ENCODE measurements at regions not wholly inside any gene's neighbourhood (a gene's known extent, or its start where the extent isn't known, plus 50 kb on each side); places are given as distances from the start of the nearest gene placed in this dataset.

DNA sequence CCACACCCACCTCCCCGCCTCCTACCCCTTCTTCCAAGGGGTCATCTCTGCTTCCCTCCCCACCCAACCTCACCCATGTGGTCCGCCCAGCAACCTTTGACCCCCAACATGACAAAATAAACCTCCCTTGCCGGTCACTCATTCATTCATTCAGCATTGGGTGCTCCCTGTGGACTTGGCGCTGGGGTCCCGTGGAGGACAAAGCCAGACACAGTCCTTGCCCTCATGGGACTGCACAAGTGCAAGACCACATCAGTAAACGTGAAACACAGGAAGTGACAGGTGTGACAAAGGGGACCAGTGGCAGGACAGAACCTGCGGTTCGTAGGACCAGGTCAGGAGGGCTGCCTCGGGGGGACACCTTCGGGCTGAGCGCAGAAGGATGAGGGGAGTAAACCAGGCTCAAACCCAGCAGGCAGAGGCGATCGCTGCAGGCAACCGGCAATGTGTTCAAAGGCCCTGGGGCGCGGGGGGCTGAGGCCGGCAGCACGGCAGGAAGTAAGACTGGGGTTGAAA, 185.4 kb downstream of the SEC14L1 start (continued):
- TF ChIP-seq, protein P1, sequence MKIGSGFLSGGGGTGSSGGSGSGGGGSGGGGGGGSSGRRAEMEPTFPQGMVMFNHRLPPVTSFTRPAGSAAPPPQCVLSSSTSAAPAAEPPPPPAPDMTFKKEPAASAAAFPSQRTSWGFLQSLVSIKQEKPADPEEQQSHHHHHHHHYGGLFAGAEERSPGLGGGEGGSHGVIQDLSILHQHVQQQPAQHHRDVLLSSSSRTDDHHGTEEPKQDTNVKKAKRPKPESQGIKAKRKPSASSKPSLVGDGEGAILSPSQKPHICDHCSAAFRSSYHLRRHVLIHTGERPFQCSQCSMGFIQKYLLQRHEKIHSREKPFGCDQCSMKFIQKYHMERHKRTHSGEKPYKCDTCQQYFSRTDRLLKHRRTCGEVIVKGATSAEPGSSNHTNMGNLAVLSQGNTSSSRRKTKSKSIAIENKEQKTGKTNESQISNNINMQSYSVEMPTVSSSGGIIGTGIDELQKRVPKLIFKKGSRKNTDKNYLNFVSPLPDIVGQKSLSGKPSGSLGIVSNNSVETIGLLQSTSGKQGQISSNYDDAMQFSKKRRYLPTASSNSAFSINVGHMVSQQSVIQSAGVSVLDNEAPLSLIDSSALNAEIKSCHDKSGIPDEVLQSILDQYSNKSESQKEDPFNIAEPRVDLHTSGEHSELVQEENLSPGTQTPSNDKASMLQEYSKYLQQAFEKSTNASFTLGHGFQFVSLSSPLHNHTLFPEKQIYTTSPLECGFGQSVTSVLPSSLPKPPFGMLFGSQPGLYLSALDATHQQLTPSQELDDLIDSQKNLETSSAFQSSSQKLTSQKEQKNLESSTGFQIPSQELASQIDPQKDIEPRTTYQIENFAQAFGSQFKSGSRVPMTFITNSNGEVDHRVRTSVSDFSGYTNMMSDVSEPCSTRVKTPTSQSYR (CRISPR knock-in tag; IDR thresholded peaks at IDR 0.05) = no peak
- TF ChIP-seq, protein P2, sequence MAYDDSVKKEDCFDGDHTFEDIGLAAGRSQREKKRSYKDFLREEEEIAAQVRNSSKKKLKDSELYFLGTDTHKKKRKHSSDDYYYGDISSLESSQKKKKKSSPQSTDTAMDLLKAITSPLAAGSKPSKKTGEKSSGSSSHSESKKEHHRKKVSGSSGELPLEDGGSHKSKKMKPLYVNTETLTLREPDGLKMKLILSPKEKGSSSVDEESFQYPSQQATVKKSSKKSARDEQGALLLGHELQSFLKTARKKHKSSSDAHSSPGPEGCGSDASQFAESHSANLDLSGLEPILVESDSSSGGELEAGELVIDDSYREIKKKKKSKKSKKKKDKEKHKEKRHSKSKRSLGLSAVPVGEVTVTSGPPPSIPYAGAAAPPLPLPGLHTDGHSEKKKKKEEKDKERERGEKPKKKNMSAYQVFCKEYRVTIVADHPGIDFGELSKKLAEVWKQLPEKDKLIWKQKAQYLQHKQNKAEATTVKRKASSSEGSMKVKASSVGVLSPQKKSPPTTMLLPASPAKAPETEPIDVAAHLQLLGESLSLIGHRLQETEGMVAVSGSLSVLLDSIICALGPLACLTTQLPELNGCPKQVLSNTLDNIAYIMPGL (CRISPR knock-in tag; IDR thresholded peaks at IDR 0.05) = no peak

DNA sequence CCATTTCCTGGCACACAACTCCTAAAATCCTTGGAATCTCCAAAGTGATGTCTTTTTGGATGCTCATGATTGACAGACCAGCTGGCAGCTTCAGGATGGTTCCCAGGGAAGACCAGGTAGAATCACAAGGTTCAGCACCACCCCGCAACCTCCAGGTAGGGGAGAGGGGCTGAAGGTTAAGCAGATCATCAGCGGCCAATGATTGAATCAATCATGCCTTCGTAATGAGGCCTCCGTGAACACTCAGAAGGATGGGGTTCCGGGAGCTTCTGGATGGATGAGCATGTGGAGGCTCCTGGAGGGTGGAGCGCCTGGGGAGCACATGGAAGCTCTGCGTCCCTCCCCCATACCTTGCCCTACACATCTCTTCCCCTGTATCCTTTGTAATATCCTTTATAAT, 185.9 kb downstream of the SEC14L1 start:
- no peak for ATAC-seq
- H3K27ac Mint-ChIP-seq = no peak overlapping the region
- ChIA-PET POLR2A (no interaction called here), CTCF (interaction anchor here (0.6 to 1.5 kb wide), 2 partner anchors 174 to 238 kb away, joined by 3 to 5 read pairs; no protein-coding TSS in a partner anchor)
- H3K9me3 Mint-ChIP-seq = no peaks in the 10 kb centered on the region
- H3K27me3 Mint-ChIP-seq (ENCODE audit: low read depth) = no peaks in the 10 kb centered on the region
- no peak overlapping the region for H3K4me3 Mint-ChIP-seq
- TF ChIP-seq, protein P3, sequence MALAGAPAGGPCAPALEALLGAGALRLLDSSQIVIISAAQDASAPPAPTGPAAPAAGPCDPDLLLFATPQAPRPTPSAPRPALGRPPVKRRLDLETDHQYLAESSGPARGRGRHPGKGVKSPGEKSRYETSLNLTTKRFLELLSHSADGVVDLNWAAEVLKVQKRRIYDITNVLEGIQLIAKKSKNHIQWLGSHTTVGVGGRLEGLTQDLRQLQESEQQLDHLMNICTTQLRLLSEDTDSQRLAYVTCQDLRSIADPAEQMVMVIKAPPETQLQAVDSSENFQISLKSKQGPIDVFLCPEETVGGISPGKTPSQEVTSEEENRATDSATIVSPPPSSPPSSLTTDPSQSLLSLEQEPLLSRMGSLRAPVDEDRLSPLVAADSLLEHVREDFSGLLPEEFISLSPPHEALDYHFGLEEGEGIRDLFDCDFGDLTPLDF (CRISPR knock-in tag; IDR thresholded peaks at IDR 0.05) = no peak
- no peak for TF ChIP-seq NR1H2 (CRISPR knock-in tag; IDR thresholded peaks at IDR 0.05)
- TF ChIP-seq HMGA2 (CRISPR knock-in tag; IDR thresholded peaks at IDR 0.05) = no peak
- TF ChIP-seq RORB (CRISPR knock-in tag; IDR thresholded peaks at IDR 0.05) = no peak
- TF ChIP-seq, protein P4, sequence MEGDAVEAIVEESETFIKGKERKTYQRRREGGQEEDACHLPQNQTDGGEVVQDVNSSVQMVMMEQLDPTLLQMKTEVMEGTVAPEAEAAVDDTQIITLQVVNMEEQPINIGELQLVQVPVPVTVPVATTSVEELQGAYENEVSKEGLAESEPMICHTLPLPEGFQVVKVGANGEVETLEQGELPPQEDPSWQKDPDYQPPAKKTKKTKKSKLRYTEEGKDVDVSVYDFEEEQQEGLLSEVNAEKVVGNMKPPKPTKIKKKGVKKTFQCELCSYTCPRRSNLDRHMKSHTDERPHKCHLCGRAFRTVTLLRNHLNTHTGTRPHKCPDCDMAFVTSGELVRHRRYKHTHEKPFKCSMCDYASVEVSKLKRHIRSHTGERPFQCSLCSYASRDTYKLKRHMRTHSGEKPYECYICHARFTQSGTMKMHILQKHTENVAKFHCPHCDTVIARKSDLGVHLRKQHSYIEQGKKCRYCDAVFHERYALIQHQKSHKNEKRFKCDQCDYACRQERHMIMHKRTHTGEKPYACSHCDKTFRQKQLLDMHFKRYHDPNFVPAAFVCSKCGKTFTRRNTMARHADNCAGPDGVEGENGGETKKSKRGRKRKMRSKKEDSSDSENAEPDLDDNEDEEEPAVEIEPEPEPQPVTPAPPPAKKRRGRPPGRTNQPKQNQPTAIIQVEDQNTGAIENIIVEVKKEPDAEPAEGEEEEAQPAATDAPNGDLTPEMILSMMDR (IDR thresholded peaks at IDR 0.05) = no peak
- TF ChIP-seq ETV6 (CRISPR knock-in tag; IDR thresholded peaks at IDR 0.05) = no peak
- no peak for TF ChIP-seq FOXP1 (CRISPR knock-in tag; IDR thresholded peaks at IDR 0.05; ENCODE audit: borderline replicate concordance)
- TF ChIP-seq EMX1 (CRISPR knock-in tag; IDR thresholded peaks at IDR 0.05) = no peak
- TF ChIP-seq, protein P5, sequence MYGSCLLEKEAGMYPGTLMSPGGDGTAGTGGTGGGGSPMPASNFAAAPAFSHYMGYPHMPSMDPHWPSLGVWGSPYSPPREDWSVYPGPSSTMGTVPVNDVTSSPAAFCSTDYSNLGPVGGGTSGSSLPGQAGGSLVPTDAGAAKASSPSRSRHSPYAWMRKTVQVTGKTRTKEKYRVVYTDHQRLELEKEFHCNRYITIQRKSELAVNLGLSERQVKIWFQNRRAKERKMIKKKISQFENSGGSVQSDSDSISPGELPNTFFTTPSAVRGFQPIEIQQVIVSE (CRISPR knock-in tag; IDR thresholded peaks at IDR 0.05; ENCODE audit: borderline replicate concordance) = no peak
- H3K4me1 Mint-ChIP-seq = peaks cover 35% of the 10 kb centered on the region
- no peaks in the 10 kb centered on the region; the same call in 1 of the 2 replicates for H3K36me3 Mint-ChIP-seq
- DNase-seq (ENCODE audit: low spot score) = peak; percentile 2

DNA sequence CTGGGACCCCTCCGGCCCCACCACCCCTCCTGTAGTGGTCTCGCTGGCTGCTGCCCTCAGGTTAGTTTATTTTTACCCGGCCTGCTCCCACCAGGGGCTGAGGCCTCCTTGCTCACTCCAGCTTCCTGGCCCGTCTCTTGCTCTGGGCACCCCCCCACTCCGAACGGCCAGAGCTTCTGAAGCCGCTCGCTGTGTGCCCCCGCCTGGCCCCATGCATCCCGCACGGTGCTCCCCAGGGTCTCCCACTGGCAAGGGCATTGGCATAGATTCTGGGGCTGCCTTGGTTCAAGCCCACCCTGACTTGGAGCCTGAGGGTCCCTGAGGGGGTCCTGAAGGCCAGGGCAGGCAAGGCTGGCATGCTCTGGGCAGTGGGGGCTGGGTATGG, 186.4 kb downstream of the SEC14L1 start:
- ATAC-seq = no peak
- CTCF ChIA-PET = interaction anchor here (1.5 kb wide), 1 partner anchor 174 kb away, joined by 5 read pairs; no protein-coding TSS in a partner anchor
- Mint-ChIP-seq H3K9me3 (no peaks in the 10 kb centered on the region), H3K4me1 (peaks cover 39% of the 10 kb centered on the region), H3K4me3 (no peak overlapping the region), H3K27me3 (ENCODE audit: low read depth) (no peaks in the 10 kb centered on the region), H3K27ac (no peak overlapping the region), H3K36me3 (no peaks in the 10 kb centered on the region; the same call in 1 of the 2 replicates)
- POLR2A ChIA-PET = no interaction called here
- peak; percentile 9 for DNase-seq (ENCODE audit: low spot score)
- TF ChIP-seq, protein P2 (CRISPR knock-in tag; IDR thresholded peaks at IDR 0.05) = no peak
- TF ChIP-seq, protein P6, sequence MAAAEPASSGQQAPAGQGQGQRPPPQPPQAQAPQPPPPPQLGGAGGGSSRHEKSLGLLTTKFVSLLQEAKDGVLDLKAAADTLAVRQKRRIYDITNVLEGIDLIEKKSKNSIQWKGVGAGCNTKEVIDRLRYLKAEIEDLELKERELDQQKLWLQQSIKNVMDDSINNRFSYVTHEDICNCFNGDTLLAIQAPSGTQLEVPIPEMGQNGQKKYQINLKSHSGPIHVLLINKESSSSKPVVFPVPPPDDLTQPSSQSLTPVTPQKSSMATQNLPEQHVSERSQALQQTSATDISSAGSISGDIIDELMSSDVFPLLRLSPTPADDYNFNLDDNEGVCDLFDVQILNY (CRISPR knock-in tag; IDR thresholded peaks at IDR 0.05) = no peak
- TF ChIP-seq MXD4 (CRISPR knock-in tag; IDR thresholded peaks at IDR 0.05; ENCODE audit: borderline replicate concordance) (no peak), CREM (CRISPR knock-in tag; IDR thresholded peaks at IDR 0.05) (no peak), SP1 (CRISPR knock-in tag; conservative IDR thresholded peaks at IDR 0.05) (no peak), FOXK1 (CRISPR knock-in tag; IDR thresholded peaks at IDR 0.05) (no peak), PRRX2 (CRISPR knock-in tag; IDR thresholded peaks at IDR 0.05) (no peak), NR1H2 (CRISPR knock-in tag; IDR thresholded peaks at IDR 0.05) (no peak)
- TF ChIP-seq, protein P1 (CRISPR knock-in tag; IDR thresholded peaks at IDR 0.05) = no peak

All from WTC11 (cell line).